ENCODE measurements at regions not wholly inside any gene's neighbourhood (a gene's known extent, or its start where the extent isn't known, plus 50 kb on each side); places are given as distances from the start of the nearest gene placed in this dataset.

DNA sequence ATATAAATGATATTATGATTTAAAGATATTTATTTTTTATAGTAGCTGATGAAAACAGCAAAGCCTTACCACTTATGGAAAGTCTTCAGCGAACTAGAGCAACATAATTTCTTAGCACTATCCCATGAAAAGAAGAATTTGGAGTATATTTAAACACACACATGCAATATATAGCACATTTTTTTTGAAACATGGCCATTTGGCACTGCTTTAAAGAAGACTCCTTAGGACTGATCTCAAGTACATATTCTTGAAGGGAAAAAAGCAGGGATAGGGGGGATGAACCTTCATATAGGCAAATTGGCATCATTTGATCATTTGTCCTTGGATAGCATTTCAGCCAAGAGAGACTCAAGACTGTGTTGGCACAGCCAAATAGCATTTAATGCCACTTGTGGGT, 193.3 kb downstream of the ANKRD50 start:
- no peak for DNase-seq

DNA sequence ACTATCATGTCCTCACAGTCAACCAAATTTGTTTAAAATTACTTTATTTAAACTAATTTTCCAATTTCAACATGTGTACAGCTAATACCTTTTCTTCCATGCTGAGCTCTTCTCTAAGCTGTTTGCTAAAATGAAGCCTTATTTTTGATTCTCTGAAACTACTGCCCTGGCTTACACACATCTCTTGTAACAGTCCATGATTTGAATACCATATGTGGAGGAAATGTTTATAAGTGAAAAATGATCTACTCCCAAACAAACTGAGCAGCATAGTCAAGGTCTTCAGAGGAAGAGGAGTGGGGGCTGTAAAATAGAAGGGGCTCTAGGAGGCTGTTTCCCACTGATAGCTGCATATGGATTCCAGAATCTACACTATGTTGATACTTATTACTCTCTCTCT, 188.7 kb downstream of the ANKRD50 start:
- DNase-seq: no peak

DNA sequence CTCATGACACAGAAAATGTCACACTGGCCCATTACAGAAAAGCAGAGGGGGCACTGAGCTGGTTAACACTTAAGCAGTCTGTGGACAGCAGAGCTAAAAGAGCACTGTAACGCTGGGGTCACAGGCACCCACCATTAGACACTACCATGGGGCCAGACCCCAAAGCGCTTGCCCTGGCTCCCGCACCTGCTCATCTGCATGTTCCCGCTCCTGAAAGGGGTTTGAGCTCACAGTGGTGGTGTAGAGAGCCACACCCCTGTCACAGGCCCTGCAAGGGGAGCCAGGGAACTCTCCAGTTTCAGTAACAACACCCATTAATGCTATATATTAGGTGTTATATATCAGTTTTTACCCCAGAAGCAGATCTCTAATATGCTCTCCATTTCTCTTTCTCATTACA, 187.0 kb downstream of the ANKRD50 start:
- no peak for DNase-seq

DNA sequence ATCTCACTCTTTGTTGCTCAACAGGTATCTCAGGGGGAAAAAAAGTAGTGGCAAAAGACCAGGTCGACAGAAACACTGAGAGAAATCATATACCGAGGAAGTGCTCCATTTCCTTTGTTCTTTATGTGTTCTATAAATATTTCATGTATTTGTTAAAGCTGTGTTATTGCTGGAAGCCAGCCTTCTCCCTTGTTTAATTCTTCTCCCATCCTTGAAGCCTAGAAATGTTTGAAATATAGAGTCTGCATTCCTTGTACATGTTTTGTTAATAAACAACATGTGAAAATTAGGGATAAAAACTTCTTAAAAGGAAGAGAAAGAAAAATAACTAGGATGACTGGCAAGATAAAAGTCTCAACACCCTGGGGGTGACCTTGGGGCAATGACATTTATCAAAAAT, 186.2 kb downstream of the ANKRD50 start:
- DNase-seq: no peak

DNA sequence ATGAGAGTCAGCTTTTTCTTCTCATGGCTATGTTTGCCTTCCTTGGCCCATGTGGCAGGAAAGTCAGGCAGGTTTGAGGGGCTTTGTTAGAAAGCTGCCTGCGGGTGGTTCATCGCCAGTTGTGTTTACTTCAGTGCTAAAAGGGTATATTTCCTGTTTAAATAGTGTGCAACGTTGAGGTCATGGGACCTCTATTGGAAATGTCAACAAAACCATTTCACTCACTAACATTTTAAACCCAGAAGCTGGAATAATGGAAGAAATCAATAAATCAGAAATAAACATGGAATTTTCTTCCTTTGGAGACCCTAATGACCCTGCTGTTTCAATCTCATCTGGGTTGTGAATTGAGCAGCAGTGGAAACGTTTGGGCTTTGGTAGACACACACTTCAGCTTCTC, 185.8 kb downstream of the ANKRD50 start:
- DNase-seq: no peak

DNA sequence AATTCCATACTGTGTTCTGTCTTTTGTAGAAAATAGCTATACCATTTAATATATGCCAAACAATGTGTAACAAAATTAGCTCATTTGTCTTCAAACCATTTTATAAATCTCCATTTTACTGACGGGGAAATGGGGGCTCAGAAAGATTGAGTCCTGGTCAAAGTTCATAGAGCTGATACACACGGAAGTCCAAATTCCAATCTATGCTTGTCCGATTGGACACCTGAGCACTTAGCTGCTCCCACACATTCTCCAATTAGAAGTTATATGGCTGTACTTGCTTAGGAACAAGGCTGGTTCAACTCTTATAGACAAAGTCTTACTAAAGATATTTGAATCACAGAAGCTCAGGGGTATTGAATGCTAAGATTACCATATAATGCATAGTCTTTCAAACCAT, 185.2 kb downstream of the ANKRD50 start:
- DNase-seq: no peak

DNA sequence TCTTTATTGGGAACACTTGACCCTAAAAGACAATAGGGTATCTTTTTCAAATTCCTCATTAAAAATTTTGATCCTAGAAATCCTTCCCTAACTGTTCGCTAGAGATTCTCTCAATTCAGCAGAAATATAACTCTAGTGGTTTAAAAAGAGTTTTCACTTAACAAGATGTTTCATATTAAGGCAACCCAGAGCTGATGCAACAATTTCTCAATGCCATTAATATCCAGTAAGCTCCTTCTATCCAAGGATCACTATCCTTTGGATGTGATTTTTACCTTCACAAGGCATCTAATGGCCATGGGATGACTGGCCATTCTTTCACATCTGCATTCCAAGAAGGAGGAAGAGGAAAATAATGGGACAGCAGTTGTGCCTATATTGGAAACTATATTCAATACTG, 183.4 kb downstream of the ANKRD50 start:
- DNase-seq: no peak

DNA sequence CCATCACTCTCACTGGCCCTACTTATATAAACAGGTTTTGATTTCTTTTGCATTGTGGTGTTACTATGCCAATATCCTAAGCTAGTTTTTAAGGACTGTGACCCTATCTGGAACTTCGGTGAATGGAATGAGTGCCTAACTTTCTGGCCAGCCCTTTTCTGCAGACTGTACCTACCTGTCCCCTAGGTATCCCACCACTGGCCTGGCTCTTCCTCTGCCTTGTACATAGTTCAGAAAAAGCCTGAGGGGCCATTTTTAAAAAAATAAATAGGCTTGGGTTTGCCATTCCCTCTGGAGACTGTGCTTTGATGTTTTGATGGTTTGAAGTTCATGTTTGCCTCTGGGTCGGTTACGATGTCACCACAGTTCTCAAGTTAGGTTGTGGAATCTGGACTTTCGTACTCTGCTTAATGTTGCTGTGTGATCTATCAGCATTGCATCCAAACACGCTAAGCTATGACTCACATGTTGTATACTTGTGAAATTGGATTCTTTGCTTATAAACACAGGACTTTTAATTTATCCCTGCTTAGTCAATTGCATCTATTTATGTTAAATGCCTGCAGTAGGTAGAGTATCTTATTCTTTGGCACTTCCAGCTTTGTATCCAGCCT, 182.0 kb downstream of the ANKRD50 start:
- DNase-seq: no peak

DNA sequence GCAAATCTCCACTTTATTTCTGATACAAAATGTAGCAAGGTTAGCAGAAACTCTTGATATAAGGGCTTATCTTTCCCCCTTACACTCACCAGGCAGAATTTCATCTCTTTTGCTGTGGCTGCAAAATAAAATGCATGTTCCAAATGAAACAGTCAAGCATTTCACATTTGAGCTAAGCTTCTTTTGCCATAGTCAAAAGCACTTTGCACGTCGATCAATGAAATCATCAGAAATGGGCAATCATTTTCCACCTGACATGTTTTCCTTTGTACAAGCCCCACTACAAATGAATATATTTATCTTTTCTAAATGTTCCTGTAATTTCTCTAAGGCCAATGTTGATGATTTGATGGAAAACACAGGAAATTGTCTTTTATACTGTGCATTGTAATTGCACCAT, 178.4 kb downstream of the ANKRD50 start:
- DNase-seq: no peak

DNA sequence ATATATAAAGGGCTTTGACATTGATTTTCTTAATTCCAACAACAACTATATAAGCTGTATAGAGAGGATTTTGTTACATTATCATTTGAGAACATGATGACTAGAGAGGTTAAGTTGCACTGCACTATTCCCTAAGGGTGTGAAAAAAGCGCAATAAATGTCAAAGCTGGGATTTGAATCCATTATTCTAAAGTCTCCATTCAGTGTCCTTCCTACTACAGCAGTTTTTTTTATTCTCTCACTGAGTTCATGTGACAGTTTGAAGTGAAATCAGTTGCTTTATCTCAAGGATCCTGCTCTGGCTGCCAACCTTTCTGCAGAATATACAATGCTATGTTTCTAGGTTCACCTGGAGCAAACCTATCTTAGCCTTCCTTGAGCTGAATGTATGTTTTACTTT, 177.5 kb downstream of the ANKRD50 start:
- no peak for DNase-seq

DNA sequence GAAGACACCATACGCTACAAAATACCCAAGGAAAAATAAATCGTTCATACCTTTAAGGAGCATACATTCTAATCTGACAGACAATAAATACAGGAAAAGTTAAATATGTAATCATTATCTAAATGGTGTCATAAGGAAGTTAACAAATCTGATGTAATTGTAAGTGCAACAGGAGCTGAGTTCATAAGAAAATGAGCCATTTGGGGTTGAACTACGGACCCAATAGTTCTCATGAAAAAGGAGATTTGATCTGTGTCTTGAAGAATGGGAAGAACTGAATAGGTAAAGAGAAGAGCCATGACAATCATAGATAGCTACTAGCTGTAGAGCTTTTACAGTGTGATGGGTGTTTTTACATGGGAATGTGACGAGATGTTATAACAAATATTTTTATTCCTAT, 175.6 kb downstream of the ANKRD50 start:
- no peak for DNase-seq

DNA sequence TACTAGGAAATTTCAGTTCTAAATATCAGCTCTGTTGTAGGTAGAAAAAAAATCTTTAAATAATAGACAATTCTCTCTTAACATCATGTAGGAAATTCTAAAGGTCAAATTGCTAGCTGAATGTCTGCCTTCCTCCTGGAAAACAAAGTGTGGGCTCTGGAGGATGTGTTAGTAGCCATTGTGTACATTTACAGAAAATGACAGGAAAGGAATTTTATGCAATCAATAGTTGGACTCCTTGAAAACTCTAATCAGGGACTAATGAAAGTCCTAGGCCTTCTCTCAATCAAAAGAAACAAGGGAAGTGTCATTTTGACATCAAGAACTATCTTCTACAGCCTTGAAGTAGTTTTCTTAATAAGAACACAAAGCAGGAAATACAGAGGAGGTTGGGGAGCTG, 174.6 kb downstream of the ANKRD50 start:
- DNase-seq: no peak

DNA sequence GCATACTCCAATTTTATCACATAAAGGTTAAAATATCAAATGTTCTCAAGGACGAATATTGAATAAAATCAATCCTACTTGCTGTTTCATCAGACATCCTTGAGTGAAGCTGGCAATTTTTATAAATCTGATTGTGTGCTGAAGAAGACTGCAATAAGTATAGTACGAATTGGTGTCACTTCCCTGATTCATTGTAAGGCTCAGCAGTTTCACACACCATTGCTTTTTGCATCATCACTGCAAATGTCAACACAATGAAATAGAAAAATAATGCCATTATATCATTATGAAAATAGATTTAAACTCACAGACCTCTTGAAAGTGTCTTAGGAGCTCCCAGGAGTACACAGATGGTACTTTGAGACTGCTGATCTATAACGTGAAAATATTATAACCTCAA, 172.5 kb downstream of the ANKRD50 start:
- DNase-seq: no peak

DNA sequence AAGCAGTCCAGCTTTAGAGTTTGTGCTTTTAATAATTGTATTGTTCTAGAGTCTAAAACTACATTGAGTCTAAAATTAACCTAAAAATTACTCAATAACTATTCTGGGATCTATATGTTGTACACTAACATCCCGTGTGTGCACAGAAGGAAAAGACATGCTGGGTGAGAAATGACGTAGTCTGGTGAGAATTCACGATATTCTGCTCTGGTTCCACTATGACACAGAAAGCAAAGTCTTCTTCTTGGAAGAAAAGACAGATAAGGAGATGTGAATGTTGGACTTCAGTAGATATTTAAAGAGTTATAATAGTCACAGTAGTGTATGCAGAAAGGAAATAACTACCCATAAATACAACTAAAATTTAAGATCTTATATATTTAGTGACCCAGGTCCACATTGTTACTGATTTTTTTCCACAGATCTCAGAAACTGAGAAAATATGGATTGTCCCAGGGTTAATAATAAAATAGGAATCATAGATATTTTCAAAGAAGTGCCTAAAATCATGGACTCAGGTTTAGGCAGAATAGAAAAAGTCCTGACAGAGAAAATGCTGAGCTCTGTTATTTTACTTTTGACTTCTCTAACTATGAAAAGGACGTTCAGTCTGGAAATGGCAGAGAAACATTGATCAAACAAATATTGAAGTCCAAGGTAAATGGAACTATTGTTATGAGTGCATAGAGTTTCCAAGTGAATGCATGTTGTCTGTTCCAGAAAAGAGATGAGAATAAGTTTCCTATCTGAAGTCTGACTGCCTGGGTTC, 170.7 kb downstream of the ANKRD50 start:
- DNase-seq: no peak

DNA sequence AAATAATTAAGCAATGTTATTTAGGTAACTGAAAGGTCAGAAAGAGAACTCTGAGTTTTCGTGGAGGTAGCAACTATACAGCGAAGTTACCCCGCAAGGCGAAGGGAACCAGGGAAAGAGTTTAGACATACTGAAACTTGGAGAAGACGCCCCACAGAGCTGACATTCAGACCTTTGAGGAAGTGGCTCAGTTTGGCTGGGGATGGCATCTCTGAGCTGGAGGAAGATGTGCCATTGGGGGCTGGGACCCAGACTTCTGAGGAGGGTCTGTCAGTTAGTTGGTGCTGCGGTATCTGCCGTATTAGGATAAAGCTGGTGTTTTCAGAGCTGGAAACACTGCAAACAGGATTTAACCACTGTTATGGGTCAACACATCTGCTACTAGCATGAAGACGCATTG, 156.6 kb downstream of the ANKRD50 start:
- no peak for DNase-seq

DNA sequence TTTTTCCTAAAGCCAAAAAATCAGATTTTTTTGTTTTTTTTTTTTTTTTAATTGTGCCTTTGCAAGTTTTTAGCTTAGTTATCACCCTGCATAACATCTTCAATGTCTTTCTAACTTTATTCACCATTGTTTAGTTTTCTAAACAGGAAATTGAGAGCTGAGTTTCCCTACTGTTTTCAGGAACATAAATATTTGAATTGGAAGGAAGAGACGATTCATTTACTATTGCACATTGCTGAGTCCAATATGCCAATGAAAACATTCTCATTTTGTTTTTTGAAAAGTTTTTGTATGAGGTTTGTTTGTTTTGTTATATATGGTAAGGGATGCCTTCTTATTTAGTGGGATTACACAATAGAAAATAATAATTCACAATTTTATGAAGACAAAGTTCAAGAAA, 148.4 kb downstream of the ANKRD50 start:
- DNase-seq: no peak

DNA sequence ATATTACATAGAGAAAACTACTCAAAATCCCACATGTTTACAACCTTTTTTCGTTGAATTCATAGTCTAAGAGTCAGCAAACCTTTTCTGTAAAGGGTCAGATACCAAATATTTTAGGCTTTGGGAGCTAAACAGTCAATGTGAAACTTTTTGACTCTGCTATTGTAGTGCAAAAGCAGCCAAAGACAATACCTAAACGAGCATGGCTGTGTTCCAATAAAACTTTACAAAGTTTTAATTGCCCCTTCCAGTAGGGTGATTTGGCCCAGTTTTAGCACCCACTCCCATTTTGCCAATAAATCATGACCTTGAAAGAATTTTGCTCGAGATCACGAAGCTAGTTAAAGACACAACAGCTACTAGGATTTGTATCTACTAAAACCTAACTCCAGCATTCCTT, 147.2 kb downstream of the ANKRD50 start:
- DNase-seq: no peak

DNA sequence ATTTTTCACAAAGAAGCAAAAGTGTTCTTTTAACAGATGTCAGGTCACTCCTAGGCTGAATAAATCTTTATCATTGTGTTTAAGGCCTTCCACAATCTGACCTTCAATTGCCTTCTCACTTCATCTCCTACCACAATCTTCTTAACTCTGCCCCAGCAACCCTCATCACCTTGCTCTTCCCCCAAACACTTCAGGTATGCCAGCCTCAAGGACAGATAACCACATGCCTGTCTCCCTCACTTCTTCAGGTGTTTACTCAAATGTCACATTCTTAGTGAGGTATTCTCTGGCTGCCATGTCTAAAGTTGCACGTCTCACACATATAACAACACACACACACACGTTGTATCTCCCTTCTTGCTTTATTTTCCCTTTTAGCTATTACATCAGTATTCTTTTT, 146.5 kb downstream of the ANKRD50 start:
- no peak for DNase-seq

DNA sequence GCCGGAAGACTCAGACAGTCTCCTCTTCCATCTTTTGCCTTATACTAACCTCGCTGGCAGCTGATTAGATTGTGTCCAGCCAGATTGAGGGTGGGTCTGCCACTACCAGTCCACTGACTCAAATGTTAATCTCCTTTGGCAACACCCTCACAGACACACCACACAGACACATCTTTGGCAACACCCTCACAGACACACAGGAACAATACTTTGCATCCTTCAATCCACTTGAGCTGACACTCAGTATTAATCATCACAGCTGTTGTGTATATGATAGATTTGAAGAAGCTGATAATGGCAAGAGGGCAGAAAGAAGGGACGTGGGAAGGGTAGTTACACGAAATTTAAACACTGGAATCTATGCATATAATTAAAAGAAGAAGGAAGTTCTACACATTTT, 139.5 kb downstream of the ANKRD50 start:
- DNase-seq: no peak

DNA sequence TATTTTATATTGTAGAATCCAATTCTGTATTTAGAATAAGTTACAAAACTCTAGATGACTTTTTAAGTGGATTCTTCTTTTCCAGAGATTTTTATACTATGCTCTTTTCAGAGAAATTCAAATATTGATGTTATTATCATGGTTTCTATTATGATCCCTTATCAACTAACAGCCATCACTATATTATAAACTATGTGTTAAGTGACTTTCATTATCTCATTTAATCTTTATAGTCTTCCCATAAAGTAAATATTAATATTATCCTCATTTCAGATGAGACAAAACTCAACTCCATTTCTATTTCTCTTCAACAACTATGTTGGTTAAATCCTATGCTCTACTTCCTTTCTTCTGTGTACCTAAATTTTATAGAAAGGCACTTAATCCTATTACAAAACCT, 132.6 kb downstream of the ANKRD50 start:
- no peak for DNase-seq

DNA sequence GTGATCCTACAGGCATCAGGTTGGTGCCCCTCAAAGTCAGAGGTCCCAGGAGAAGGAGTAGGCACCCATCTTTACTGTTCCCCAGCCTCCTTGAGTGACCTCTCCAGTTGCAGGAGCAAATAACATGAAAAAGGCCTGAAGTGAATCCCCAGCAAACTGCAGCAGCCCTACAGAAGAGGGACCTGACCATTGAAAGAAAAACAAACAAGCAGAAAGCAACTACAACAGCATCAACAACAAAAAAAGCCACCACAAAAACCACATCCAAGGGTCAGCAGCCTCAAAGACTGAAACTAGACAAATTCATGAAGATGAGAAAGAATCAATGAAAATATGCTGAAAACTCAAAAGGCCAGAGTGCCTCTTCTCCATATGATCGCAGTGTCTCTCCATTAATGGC, 128.7 kb downstream of the ANKRD50 start:
- no peak for DNase-seq

DNA sequence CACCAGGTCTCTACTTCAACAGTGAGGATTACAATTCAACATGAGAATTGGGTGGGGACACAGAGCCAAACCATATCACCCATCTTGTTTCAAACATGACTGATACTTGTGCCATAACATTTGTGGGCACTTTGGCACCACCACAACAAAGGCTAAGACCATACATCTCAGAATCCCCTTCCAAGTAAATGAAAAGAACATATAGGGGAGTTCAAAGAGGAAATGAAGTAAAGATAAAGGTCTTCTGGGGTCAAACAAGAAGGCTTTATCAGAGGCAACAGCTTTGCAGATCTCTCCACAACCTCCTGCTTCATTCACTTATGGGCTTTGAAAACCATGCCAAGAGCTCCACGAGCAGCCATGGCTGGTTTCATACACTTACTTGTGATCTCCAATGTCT, 122.7 kb downstream of the ANKRD50 start:
- no peak for DNase-seq

DNA sequence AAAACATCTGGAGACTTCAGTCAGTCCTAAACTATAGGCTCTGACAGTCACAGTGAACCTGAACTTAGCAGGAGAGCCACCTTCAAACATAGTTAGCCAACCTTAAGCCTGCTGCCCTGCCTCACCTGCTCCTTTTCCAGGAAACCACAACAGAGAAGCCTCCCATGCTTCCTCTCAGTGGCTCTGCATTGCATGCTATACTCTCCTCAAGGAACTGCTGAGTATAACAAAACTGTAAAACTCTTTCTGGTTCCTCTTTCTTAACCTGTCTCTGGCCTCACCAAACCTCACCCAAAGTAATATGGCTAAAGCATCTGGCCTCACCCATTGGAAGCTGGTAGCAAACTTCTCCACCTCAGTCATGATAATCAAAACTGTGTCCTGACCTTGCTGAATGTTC, 122.1 kb downstream of the ANKRD50 start:
- DNase-seq: no peak

DNA sequence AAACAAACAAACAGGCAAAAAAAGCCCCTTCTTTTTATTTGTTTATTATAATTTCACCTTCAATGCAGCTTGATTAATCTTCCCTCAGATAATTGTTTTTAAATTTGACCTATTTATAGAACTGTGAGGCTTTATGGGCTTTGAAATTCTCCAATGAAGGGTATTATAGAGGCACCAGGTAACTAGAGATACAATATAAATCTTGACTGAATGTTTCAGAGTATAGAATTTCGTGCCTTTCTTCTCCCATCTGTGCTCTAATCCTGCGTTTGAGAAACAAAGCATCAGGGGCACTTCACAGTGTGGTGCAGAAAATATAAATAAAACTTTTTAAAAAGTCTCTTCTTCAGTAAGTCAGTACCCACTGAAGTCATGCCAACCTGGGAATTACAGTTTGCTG, 120.9 kb downstream of the ANKRD50 start:
- DNase-seq: no peak

DNA sequence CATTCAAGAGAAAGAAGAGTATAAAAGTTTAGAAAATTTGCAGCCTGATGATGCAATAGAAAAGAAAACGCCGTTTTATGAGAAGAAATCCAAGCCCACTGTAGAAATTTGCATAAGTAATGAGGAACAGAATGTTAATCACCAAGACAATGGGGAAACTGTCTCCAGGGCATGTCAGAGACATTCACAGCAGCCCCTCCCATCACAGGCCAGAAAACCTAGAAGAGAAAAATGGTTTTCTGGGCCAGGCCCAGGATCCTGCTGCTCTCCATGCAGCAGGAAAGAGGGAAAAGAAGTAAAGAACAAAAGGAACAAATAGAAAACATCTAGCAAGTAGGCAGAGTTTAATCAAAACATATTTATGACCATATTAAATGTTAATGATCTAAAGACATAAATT, 119.0 kb downstream of the ANKRD50 start:
- no peak for DNase-seq
